ENCODE measurements at regions not wholly inside any gene's neighbourhood (a gene's known extent, or its start where the extent isn't known, plus 50 kb on each side); places are given as distances from the start of the nearest gene placed in this dataset.
"Not testable (repeated sequence)": the region's sequence is repeated elsewhere in the genome, so short reads cannot be mapped to it uniquely, and the experiment has no call there.

DNA sequence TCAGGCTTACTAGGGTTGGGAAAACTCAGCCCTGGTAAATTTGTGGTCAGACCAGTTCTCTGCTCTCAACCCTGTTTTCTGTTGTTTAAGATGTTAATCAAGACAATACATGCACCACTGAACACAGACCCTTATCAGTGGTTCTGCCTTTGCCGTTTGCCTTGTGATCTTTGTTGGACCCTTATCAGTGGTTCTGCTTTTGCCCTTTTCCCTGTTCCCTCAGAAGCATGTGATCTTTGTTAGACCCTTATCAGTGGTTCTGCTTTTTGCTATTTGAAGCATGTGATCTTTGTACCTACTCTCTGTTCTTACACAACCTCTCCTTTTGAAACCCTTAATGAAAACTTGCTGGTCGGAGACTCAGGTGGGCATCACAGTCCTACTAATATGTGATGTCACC, 133.9 kb upstream of the NBPF11 start:
- 3% methylated on average over 2 of the region's 2 CpGs for WGBS (ENCODE audit: low lambda C conversion rate)
- 0 out of 2 replicates have a peak, but pooled peaks have one; percentile 29 for TF ChIP-seq SETDB1 (CRISPR knock-in tag; IDR thresholded peaks at IDR 0.05; ENCODE audit: borderline replicate concordance)
- CTCF ChIA-PET (ENCODE audit: low intra/inter-chr PET ratio, low total read pairs); intact Hi-C loops (cut with micrococcal nuclease; ENCODE audit: unreplicated experiment); H3K9me3 ChIP-seq (ENCODE audit: low read length); H3K27me3 ChIP-seq (ENCODE audit: control insufficient read depth in 1 of 2, insufficient read depth in 2 of 2, low read length in 2 of 2); H3K27ac ChIP-seq (ENCODE audit: extremely low read length, insufficient read depth, low read length); FAIRE-seq; H2AFZ ChIP-seq (ENCODE audit: low read length); in situ Hi-C loops (cut with HindIII; ENCODE audit: extremely low pct_ligation_motif_present, low pct_unique_long_range_greater_than_20kb); H3K4me1 ChIP-seq (ENCODE audit: insufficient read depth, low read length); ATAC-seq; BruUV-seq (replicated peaks); H3K36me3 ChIP-seq (replicated peaks in 1 of 2; ENCODE audit: control insufficient read depth in 1 of 2, insufficient read depth in 2 of 2, low read length in 2 of 2); H3K4me2 ChIP-seq (ENCODE audit: low read depth, low read length); H3K4me3 ChIP-seq (replicated peaks in 1 of 3; ENCODE audit: insufficient read depth in 1 of 3, low read depth in 2 of 3, low read length in 3 of 3); H4K20me1 ChIP-seq (ENCODE audit: insufficient read depth, low read length); H3K9ac ChIP-seq (ENCODE audit: insufficient read depth, low read depth, low read length); H3K79me2 ChIP-seq (ENCODE audit: insufficient read depth, low read length); POLR2A ChIA-PET; TF ChIP-seq SOX13 (IDR thresholded peaks at IDR 0.05): not testable (repeated sequence)
- 0 out of 4 replicates have a peak, but pooled peaks of 1 of the 2 experiments have one; percentile 11 for TF ChIP-seq SOX13 (CRISPR knock-in tag; conservative IDR thresholded peaks at IDR 0.05 in 1 of 2, IDR thresholded peaks at IDR 0.05 in 1 of 2)
- TF ChIP-seq HNF4A (CRISPR knock-in tag; IDR thresholded peaks at IDR 0.05), result peak; percentile 47; the same call in 1 of the 2 replicates
- peak; percentile 13 for DNase-seq (ENCODE audit: low spot score)

DNA sequence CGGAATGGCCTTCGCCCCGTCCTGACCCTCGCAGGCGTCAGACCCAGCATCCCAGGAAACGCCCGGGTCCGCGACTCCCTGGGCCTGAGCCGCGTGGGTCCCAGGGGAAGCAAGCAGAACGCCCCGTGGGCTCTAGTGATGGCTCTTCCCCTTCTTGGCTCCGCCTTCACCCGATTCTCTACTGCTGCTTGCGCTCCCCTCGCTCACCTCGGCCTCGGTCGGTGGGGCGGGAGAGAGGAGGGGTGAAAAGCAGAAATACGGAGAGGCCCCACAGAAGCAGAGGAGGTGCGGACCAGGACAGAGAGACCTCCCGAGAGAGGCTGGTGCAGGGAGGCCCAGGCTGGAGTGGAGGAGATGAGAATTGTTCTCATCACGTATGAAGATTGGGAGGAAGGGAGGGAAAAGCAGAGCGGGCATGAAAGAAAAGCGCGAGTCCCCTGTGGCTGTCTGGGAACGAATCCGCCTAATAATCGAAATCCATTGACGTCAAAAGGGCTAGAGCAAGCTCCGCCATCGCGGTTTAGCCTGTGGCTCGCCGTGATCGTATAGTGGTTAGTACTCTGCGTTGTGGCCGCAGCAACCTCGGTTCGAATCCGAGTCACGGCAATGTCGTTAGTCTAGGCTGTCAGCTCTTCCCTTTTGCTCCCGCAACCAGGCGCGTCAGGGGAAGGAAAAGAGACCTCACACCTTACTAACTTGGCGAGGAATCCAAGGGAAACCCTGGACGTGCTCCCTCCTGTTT, 128.9 kb upstream of the NBPF11 start:
- H3K9ac ChIP-seq (ENCODE audit: insufficient read depth, low read depth, low read length); ATAC-seq; FAIRE-seq; POLR2A ChIA-PET; H3K4me2 ChIP-seq (ENCODE audit: low read depth, low read length); H3K4me1 ChIP-seq (ENCODE audit: insufficient read depth, low read length); H3K27me3 ChIP-seq (ENCODE audit: control insufficient read depth in 1 of 2, insufficient read depth in 2 of 2, low read length in 2 of 2); in situ Hi-C loops (cut with HindIII; ENCODE audit: extremely low pct_ligation_motif_present, low pct_unique_long_range_greater_than_20kb); H3K4me3 ChIP-seq (replicated peaks in 1 of 3; ENCODE audit: insufficient read depth in 1 of 3, low read depth in 2 of 3, low read length in 3 of 3); H3K79me2 ChIP-seq (ENCODE audit: insufficient read depth, low read length); H3K27ac ChIP-seq (ENCODE audit: extremely low read length, insufficient read depth, low read length); intact Hi-C loops (cut with micrococcal nuclease; ENCODE audit: unreplicated experiment); BruUV-seq (replicated peaks); H4K20me1 ChIP-seq (ENCODE audit: insufficient read depth, low read length); DNase-seq (ENCODE audit: low spot score); CTCF ChIA-PET (ENCODE audit: low intra/inter-chr PET ratio, low total read pairs); H2AFZ ChIP-seq (ENCODE audit: low read length); H3K9me3 ChIP-seq (ENCODE audit: low read length); H3K36me3 ChIP-seq (replicated peaks in 1 of 2; ENCODE audit: control insufficient read depth in 1 of 2, insufficient read depth in 2 of 2, low read length in 2 of 2): not testable (repeated sequence)
- WGBS (ENCODE audit: low lambda C conversion rate), result no CpG with 5 or more reads among the region's 50 CpGs
